HG02840 (cell line): ENCODE measurements at regions not wholly inside any gene's neighbourhood (a gene's known extent, or its start where the extent isn't known, plus 50 kb on each side); places are given as distances from the start of the nearest gene placed in this dataset.
"Not testable (repeated sequence)": the region's sequence is repeated elsewhere in the genome, so short reads cannot be mapped to it uniquely, and the experiment has no call there.

Experiments
- ATAC-seq: cut with Tn5 transposase; IDR thresholded peaks from one replicate; pipeline ENCODE4 v1.9.1; 2021; ENCODE audit warnings: mild to moderate bottlenecking, moderate library complexity, moderate number of reproducible peaks; ENCODE audit not compliant: unreplicated experiment, low FRiP score

DNA sequence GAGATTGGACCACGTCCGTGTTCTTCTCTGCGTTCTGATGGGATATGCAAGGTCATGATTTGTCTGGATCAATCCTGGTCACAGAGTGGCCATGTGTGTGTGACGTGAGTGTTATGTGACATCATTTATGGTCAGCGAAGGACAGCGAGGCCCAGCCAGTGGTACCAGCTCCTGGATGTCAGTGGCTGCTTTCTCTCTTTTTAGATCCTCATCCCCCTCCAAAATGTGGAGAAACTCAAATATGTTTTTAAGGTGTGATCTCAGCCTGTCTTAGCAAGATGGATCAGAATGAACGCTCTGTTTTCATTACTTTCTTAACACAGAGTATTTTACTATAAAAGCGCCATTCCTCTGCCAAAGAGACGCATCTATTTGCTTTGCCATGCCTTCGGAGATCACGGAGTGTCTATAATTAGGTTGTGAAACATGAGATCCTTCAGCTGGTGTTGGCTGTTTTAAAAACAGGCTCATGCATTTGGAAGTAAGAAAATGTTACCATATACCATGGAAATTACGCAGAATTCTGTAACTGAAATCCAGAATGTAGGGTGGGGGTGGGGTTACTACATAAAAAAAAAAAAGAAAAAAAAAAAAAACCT, 245.5 kb upstream of the TCERG1L start:
- no peak for ATAC-seq

DNA sequence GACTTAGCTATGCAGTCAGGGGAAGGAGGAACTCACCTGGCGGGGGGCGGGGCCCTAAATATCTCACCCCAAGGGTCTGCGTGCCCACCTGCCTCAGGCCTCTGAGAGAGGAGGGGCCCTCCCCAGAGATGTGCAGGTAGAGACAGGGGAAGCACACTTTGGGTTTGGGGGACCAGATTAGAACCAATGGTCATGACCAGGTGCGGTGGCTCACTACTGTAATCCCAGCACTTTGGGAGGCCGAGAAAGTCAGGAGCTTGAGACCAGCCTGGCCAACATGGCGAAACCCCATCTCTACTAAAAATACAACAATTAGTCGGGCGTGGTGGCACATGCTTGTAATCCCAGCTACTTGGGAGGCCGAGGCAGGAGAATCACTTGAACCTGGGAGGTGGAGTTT, 246.4 kb upstream of the TCERG1L start:
- not testable (repeated sequence) for ATAC-seq

DNA sequence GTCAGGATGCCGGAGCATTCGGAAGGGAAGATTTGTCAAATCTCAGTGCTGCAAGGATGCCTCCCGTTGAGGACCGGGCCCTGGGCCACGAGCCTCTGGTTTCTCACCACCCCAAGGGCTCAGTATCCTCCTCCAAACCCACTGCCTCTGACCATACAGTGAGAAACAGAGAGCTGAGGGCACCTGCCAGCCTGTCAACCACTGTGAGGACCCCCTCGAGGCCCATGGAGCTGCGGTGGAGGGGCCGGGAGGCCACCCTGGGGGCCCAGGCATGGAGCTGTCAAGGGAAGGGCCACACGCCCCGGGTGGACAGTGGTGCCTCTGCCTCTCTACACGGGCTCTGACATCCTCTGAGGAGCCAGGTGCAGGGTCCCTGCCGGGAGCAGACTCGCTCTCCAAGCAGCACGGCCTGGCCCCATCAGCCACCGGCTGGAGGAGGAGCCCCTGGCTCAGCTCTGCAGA, 248.0 kb upstream of the TCERG1L start:
- no peak for ATAC-seq

DNA sequence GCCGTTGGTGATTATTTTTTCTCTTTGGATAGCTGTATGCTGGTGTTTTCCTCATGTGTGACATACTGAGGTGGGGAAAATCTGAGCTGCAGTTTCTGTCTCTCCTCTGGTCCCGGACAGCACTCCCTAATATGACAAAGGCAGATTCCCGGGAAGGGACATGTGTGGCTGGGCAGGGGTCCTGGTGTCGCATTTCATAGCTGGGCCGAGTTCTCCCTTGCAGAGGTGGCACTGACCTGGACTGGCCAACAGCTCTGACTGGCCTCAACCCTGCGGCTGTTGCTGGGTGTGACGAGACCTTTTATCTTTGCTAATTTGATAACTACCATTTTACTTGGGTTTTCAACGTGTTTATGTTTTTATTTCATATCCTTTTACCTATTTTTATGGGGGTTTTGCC, 248.6 kb upstream of the TCERG1L start:
- ATAC-seq: no peak

DNA sequence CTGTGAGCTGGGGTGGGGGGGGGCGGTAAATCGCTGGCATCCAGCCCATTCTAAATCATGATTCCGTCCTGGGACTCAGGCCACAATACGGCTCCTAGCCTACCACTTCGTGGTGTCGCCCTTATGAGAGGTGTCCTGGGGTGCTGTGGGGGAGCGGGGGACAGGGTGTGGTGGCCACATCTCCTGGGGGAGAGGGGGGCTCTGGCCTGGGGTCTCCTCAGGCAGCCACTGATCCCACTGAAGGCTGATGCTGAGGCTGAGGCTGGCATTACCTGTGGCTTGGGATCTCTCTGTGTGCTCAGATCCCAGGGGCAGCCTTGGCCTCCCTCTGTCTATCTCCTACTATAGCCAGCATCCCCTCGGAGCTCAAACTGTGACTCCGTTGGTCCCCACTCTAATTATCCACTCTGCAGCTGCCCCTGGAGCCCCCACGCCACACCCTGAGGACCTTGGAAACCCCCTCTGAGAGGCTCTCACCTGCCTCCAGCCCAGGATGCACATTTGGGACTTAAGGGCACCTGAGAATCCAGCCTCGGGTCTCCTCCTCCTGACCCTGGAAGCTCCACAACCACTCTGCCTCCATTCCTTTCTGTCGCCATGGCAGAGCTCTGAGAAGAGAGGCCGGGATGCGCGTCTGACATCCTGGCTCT, 249.3 kb upstream of the TCERG1L start:
- ATAC-seq: no peak

DNA sequence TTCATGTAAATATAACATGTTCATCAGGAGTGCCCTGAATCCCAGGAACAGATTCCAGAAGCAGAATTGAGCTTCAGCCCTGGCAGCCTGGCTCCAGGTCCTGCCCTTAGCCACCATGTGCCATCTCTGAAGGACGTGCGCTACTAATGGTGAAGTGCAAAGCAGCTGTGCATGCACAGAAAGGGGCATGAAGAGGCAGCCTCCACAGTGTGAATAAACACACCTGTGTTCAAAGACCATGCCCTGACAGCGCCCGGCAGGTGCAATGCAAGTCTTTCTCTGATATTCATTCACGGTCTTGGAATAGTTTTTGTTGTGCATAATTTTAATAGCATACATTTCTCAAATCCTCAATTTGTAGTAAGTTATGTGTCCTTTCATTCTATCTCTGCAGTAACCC, 250.4 kb upstream of the TCERG1L start:
- ATAC-seq: no peak

DNA sequence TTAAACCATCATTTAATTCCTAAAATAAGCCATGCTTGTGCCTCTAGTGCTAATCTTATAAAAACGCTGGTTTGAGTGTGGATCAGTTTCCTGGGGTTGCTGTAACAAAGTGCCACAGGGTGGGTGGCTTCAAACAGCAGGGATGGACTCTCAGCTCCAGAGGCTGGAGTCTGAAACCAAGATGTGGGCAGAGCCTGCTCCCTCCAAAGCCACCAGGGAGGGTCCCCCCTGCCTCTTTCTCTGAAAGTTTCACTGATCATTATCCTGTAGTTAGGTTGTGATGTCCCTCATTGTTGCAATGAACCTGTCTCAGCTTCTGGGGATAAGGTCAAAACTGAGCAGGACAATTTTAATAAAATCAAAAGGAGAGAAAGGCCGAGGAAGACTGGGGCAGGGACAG, 251.9 kb upstream of the TCERG1L start:
- no peak for ATAC-seq

DNA sequence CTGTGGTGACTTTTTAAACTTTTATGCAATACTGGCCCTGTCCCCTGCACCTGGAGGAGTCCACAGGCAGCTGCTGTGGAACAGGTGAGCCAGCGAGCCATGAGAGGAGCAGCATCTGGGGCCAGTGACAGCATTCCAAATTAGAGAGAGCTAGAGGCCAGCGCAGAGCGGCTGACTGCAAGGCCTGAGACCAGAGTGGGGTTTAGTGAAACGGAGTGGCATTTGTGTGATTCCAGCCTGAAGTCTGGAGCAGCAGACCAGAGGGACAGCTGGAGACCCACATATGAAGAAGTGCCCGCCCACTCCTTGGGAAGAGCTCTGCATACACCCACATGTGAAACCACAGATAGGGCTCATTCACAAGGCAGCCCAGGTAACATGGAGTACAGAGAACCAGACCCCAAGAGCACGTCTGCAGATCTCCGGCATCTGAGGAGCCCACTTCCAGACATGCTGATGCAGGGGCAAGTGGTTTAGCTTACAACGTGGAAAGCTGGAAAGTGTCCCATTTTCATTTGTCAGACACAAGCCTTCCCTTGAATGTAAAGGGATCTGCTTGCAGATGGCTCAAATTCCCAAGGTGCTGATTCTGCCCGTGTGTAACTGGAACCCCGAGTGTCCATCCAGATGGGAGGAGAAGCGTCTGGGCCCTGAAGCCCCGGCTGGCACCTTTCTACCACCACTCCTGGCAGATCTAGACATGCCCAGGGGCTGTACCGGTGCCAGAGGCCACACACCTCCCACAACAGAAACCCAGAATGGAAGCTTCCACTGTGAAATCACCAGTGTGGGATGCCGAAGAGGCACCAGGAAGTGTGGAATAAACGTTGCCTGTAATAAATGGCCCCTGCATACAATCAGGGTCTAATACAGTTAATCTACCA, 256.0 kb upstream of the TCERG1L start:
- no peak for ATAC-seq

DNA sequence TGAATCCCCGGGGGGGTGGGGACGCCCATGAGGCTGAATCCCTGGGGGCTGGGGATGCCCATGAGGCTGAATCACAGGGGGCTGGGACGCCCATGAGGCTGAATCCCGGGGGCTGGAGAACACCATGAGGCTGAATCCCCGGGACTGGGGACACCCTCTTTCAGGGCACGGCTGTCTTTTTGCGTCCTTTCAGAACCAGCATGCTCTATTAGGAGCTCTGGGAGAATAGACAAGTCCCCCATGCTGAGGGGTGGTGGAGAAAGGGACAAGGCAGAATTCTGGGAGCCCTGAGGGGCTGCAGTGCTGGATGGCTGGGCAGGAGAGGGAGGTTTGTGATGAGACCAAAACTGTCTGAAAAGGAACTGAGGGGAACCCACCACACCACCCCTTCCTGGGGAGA, 257.3 kb upstream of the TCERG1L start:
- ATAC-seq: no peak

DNA sequence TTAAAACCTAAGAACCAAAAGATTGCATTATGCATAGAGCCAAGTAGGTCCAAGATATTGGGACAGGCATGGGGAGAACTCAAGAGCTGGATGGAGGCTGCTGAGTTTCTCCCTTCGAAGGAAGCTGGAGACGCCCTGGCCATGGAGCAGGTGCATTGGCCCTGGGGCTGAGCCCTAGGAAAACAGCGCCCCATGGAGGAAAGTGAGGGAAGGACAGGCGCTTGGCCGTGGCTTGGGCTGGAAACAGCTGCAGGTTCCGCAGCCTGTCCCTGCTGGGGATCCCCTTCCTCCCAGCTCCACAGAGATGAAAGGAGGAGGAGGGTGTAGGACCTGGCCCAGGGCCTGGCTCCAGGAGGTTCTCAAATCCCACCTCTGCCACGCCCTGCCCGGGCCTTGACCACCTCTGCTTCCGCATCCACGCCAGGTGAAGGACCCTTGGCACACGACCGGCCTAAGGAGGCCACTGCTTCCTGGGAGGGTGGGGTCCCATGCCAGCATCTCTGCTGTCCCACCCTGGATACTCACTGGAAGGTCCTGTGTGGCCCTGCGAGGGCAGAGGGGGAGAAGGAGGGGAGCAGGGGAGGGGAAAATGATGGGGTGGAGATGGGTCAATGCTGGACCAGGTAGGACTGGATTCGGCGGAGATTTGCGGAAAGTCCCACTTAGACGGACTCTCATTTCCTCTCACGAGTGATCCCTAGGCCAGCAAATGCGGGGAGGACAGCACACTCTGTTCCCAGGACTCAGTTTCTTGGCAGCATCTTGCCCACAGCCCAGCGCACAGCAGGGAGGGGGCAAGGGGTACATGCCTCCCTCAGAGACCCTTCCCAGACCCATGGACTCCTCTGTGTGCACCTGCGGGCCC, 258.6 kb upstream of the TCERG1L start:
- no peak for ATAC-seq

DNA sequence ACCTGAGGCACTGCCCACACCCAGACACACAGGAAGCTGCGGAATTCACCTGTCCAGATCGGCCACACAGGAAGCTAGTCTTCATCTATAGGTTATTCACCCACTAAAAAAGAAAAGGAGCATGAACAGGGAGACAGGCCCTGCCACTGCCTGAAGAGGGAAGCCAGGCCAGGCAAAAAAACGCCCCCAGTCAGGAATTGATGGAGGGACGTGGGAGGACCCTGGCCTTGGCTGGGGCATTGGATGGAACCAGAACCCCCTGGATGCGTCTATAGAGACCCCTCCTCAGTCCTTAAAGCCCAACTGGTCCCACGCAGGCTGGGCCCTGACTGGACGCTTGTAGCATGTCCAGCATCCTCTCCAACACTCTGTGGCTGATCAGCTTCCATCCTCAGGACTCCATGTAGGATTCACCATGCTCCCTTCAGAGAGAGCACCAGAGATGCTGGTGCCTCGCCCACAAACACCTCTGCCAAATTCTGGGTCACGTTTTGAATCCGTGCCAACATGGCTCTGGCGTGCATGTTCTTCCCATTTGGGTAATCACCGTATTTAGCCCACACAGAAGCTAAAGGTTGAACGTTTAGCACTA, 259.3 kb upstream of the TCERG1L start:
- no peak for ATAC-seq

DNA sequence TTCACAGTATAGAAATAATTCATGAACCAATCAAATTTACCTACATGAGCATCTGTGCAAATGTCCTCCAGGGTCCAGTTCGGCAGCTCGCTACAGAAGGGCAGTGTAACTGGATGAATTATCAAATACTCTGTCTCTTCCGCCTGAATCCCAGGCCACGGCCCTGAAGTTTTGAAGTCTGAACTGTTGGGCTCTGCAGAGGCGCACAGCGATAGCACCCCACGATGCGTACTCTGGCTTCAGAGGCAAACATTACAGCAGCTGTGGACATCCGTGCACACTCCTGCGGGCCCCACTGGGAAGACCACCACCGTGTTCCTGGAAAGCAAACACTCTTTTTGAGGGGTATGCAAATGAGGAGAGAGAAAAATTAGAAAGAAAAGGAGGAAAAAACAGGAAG, 259.8 kb upstream of the TCERG1L start:
- ATAC-seq: no peak

DNA sequence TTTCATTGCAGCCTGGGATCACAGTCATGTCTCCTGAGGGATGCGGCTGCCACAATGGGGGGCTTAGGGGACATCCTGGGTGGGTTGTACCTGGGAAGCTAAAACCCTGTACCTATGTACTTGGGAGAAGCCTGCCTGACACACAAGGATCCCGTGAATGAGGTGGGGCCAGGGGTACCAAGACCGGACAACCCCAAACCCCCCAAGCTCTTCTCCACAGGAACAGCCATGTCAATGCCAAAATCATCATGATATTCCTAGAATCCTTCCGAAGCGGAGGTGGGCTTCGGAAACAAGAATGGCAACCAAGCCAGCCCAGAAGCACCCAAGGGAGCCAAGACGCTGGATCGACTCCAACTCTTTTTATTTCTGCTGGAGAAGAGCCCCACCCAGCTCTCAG, 260.3 kb upstream of the TCERG1L start:
- ATAC-seq: no peak

DNA sequence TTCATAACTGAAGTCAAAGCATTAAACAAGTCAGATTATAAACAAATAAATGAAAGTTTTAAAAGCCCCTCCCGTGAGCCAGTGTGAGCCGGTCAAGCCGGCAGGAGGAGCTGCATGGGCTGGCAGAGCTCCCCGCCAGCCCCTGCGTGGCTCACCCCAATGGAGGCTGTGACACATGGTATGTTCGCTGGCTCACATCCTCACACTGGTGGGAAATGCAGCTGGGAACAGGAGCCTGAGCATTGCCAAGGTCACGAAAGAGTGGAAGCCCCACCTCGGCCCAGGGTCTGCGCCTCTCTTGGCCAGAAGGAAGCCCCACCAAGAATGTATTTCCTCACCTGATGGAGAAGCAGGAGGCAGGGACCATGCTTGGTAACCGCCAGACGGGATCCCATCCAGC, 261.7 kb upstream of the TCERG1L start:
- no peak for ATAC-seq

DNA sequence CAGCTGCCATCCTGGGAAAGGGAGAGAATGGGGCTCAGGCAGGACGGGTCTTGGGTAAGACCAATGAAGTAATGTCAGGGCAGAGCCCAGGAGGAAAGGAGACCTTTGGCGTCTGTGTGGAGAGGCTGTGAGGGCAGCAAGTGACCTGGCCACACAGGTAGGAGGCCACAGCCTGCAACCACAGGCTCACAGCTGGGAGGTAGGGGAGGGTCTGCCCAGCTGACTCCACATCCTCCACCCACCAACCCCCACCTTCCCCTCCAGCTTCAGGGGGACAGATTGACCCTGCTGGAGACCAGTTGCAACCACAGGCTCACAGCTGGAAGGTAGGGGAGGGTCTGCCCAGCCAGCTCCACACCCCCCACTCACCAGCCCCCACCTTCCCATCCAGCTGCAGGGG, 262.2 kb upstream of the TCERG1L start:
- no peak for ATAC-seq

DNA sequence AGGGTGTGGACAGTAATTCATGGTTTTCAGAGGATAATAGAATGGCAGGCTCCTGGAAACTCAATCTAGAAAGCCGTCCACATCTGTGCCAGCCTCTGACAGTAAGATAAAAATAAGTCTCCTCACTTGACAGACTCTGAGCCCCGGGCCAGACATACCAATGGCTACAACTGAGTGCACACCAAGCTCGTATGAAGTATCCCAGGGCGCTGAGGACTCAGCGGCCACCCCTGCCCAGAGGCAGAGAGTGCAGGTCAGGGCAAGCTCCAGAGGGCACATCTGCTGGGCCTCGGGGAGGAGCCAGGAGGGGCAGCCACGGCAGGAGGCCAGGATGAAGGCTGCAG, 262.8 kb upstream of the TCERG1L start:
- no peak for ATAC-seq

DNA sequence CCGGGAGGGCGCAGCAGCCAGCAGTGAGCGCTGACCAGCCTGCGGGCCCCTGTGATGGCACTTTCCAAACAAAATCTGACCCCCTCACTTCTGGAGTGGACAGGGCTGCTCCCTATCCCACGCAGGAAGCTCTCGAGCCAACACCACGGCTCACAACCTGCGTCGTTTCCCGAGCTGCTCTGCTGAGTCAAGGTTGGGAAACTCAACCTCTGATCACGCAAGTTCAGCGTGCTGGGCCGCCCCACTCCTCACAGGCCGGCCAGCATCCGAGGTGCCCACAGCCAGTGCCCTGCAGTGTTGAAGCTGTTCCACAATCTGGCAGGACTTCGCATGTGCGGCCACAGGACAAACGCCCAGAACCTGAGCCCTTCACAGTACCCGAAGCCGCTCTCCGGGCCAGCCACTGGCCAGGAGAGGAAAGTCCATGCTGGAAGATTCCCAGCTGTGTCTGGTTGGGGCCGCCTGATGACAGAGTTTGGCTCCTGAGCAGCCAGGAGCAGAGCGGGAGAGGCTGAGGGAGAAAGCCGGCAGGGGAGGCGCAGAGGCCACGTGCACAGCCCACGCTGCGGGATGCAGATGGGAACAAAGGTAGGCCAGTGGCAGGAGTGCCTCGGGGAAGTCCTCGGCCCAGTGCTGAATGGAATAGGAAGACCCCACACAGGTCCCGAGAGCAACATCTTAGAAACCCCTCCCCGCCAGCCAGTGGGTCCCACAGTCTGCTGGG, 263.3 kb upstream of the TCERG1L start:
- ATAC-seq: no peak

DNA sequence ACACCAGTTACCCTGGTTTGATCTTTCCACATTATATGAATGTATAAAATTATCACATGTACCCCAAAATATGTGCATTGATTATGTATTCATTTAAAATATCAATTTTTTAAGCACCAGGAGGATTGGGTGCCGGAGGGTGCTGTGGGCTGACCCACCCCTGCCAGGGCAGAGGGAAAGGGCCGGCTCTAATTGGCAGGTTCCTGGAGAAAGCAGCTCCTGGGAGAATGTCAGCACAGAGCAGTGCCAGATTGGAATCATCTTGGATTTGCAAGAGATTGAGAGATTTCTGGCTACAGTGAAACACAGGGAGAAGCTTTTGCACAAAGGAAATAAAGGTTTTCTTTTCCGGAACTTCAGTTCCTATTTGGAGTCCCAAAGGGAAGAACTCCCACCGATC, 264.4 kb upstream of the TCERG1L start:
- no peak for ATAC-seq

DNA sequence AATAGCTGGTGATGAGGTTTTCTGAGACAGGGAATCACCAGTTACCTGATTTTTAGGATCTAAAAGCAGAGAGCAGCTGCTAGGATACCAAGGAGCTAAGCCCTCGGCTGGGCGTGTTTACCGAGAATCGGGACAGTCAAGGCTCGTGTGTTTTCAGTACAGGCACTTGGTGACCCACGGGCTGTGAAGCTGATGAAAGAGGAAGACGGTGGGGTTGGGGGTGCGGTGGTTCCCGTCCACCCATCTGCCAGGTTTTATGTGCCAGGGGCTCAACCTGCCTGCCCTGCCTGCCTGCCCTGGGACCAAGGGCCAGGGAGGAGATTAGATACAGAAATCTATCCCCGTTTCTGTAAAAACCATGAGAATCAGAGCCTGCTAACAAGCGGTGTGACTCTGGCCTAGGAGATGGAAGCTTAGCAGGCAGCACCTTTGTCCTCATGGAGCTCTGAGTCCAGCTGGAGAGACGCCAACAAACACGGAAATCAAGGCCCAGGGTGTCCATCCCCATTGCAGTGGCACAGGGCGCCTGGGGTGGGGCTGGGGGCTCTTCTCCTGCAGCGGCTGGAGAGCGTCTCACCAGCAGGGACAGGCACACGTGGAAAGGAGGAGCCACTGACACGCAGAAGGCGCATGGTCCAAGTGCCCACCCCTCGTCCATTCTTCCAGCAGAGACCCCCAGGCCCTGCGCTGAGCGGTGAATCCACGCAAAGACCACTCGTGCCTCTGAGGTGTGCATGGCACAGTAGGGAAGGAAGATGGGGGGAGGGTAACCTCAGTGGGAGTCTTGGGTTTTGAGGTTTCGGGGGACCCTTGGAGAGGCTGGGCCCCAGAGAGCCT, 265.0 kb upstream of the TCERG1L start:
- no peak for ATAC-seq
